Gastroesophageal sphincter (tissue), 3 donors: ENCODE measurements at regions not wholly inside any gene's neighbourhood (a gene's known extent, or its start where the extent isn't known, plus 50 kb on each side); places are given as distances from the start of the nearest gene placed in this dataset.

Experiments used
- CTCF ChIP-seq, 4 experiments: fragments of 200-600 bp in 2 of 4; fragments of 450-650 bp in 2 of 4; sonication (generic) in 1 of 4; IDR thresholded peaks; one replicate each; pipeline ENCODE4 v1.5.1; 2017 to 2019; ENCODE audit warnings: antibody characterized with exemption in 4 of 4, mild to moderate bottlenecking in 2 of 4, moderate library complexity in 2 of 4
- POLR2A ChIP-seq, 2 donors: fragments of 450-650 bp; IDR thresholded peaks; one replicate each; pipeline ENCODE4 v1.6.1; 2017; ENCODE audit warnings: antibody characterized with exemption in 2 of 2, mild to moderate bottlenecking in 2 of 2, moderate library complexity in 1 of 2

GRCh38 chr15:39327005-39327730 is 253.7 kb upstream of the THBS1 start:
- TF ChIP-seq CTCF (IDR thresholded peaks at IDR 0.05) (no peak), POLR2A (IDR thresholded peaks at IDR 0.05) (no peak)
